AG09319 (cell line): ENCODE measurements at regions not wholly inside any gene's neighbourhood (a gene's known extent, or its start where the extent isn't known, plus 50 kb on each side); places are given as distances from the start of the nearest gene placed in this dataset.
"Not testable (repeated sequence)": the region's sequence is repeated elsewhere in the genome, so short reads cannot be mapped to it uniquely, and the experiment has no call there.

Experiments used
- DNase-seq: peaks from one replicate; pipeline ENCODE4 v3.0.0-alpha.2; 2010; ENCODE audit warnings: low read depth; ENCODE audit errors: extremely low read depth
- TF ChIP-seq, protein P1 (sequence below): IDR thresholded peaks from 2 replicates; pipeline ENCODE4 v1.5.1; 2011; ENCODE audit warnings: low read depth, mild to moderate bottlenecking, inconsistent platforms, low read length, moderate library complexity

DNA sequence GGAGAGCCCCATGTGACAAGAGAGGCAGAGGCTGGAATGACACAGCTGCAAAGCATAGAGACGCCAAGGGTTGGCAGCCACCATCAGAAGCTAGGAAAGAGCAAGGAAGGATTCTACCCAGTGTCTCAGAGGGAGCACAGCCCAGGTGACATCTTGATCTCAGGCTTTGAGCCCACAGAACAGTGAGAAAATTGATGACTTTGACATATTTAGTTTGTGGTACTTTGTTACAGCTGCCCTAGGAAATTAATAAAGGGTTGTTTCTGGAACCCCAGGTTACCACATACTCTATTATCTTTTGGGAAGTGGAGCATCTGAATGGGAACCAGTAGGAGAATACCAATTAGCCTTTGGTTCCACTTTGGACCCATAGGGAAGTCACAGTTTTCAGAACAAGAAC, 231.7 kb downstream of the ZNF621 start:
- TF ChIP-seq, protein P1, sequence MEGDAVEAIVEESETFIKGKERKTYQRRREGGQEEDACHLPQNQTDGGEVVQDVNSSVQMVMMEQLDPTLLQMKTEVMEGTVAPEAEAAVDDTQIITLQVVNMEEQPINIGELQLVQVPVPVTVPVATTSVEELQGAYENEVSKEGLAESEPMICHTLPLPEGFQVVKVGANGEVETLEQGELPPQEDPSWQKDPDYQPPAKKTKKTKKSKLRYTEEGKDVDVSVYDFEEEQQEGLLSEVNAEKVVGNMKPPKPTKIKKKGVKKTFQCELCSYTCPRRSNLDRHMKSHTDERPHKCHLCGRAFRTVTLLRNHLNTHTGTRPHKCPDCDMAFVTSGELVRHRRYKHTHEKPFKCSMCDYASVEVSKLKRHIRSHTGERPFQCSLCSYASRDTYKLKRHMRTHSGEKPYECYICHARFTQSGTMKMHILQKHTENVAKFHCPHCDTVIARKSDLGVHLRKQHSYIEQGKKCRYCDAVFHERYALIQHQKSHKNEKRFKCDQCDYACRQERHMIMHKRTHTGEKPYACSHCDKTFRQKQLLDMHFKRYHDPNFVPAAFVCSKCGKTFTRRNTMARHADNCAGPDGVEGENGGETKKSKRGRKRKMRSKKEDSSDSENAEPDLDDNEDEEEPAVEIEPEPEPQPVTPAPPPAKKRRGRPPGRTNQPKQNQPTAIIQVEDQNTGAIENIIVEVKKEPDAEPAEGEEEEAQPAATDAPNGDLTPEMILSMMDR, result no peak

DNA sequence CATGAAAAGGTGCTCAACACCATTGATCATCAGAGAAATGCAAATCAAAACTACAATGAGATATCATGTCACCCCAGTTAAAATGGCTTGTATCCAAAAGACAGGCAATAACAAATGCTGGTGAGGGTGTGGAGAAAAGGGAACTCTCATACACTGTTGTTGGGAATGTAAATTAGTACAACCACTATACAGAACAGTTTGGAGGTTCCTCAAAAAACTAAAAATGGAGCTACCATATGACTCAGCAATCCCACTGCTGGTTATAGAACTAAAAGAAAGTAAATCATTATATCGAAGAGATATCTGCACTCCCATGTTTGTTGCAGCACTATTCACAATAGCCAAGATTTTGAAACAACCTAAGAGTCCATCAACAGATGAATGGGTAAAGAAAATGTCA, 238.0 kb downstream of the ZNF621 start:
- DNase-seq, result not testable (repeated sequence)

More for the DNA sequence above, 231.7 kb downstream of the ZNF621 start:
- DNase-seq, result no peak

GRCh38 chr3:40763807-40764206, 239.0 kb downstream of the ZNF621 start:
- DNase-seq, result no peak
- TF ChIP-seq, protein P1, result no peak

- TF ChIP-seq, protein P1, result no peak
- DNase-seq, result no peak
These were observed 240.0 kb downstream of the ZNF621 start for GRCh38 chr3:40764747-40765146.

DNA sequence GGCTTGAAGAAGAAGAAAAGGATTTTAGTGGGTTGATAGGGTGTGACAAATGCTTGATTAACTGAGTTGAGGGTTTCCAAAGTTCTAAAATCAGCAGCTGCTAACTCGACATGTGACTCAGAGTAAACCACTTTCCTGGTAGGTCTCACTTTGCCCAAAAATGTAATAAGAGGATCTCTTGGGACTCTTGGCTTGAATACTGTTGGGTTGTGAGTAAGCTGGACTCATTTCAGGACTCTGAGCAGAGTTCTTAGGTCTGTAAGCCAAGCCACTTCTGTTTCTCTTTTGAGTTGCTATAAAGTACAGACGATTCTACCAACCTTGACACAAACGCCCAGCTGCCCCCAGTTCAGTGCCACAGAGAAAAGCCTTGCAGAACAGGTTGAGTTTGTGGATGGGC, 241.1 kb downstream of the ZNF621 start:
- TF ChIP-seq, protein P1, result no peak
- no peak for DNase-seq

DNA sequence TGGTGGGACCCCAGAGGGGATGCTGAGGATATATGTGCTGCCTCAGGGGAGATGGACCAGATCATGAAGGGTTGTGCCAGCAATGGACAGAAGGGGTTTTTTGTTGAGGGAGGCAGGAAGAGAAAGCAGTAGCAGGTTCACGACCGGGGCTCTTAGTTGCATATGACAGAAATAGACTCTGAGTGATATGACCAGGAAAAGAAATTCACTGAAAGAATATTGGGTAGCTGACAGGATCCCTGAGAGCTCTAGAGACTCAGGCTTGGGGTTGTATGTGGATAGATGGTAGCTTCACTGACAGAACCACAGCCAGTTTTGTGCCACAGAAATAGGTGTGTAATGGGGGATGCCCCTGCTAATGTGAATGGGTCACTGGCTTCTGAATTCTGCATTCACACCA, 241.6 kb downstream of the ZNF621 start:
- TF ChIP-seq, protein P1, result no peak
- DNase-seq, result no peak

- TF ChIP-seq, protein P1, result no peak
- DNase-seq, result no peak
These were observed 243.3 kb downstream of the ZNF621 start for GRCh38 chr3:40768046-40768445.

- no peak for DNase-seq
- TF ChIP-seq, protein P1, result no peak
These were observed 243.8 kb downstream of the ZNF621 start for GRCh38 chr3:40768536-40768935.
